ENCODE measurements at regions not wholly inside any gene's neighbourhood (a gene's known extent, or its start where the extent isn't known, plus 50 kb on each side); places are given as distances from the start of the nearest gene placed in this dataset.

DNA sequence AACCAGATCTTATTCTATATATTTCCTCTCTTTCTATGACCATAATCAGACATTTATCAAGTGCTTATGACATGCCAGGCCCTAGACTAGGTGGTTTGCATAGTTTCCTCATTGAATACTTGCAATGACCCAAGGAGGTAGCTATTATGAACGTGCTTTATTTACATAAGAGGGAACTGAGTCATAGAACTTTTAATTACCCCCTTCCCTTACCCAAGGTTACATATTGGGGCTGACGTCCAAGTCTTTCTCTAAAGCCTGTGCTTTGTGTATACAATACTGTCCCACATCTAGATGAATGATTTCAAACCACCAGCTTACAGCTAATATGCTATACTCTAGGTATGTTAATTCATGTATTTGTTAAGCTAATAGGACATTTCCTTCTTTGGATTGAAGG is 91.9 kb upstream of the NPY start:
- Histone ChIP-seq H3K9me3 (ENCODE audit: control insufficient read depth in 2 of 3, low read length in 3 of 3) (no peaks in the 10 kb centered on the region), H3K4me3 (ENCODE audit: low read length) (no peak overlapping the region), H3K4me1 (ENCODE audit: control insufficient read depth in 2 of 2, insufficient read depth in 2 of 2, low read length in 2 of 2) (no peaks in the 10 kb centered on the region), H3K36me3 (ENCODE audit: control insufficient read depth in 2 of 3, insufficient read depth in 3 of 3, low read length in 3 of 3) (no peaks in the 10 kb centered on the region), H3K27ac (ENCODE audit: low read depth, low read length) (no peak overlapping the region), H3K27me3 (ENCODE audit: control insufficient read depth in 2 of 2, insufficient read depth in 2 of 2, low read length in 2 of 2) (no peaks in the 10 kb centered on the region)
- intact Hi-C loops (cut with micrococcal nuclease), result no loop called here
- ATAC-seq (no peak), DNase-seq (no peak)
- Mint-ChIP-seq H3K4me3 (no peak overlapping the region), H3K36me3 (peaks cover 0 to 4% (median 0%) of the 10 kb centered on the region in 5 donors), H3K27ac (no peak overlapping the region), H3K27me3 (peaks cover 9 to 27% (median 20%) of the 10 kb centered on the region in 5 donors), H3K9me3 (peaks cover 0 to 7% (median 2%) of the 10 kb centered on the region in 11 donors), H3K4me1 (no peaks in the 10 kb centered on the region)
- POLR2A ChIA-PET, result no interaction called here
- CTCF ChIA-PET, result no interaction called here

DNA sequence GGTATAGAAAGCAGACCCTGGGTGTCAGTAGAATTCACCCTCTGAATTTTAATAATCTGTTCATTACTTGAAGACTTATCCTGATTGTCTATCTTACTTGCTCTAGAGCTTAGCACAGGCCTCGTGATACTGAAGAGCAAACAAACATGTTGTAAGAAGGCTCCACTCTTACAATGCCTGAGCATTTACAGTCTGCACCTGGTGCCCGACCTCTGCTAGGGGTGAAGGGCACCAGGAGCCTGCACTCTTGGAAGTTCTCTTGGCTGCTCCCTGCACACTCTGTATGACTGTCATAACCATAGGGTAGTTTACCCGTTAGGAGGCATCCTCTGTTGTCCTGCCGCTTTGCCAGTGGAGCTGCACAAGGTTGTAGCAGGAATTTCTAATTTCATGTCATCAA is 91.3 kb upstream of the NPY start:
- Histone ChIP-seq H3K4me1 (ENCODE audit: control insufficient read depth in 2 of 2, insufficient read depth in 2 of 2, low read length in 2 of 2) (no peaks in the 10 kb centered on the region), H3K27me3 (ENCODE audit: control insufficient read depth in 2 of 2, insufficient read depth in 2 of 2, low read length in 2 of 2) (no peaks in the 10 kb centered on the region), H3K27ac (ENCODE audit: low read depth, low read length) (no peak overlapping the region), H3K36me3 (ENCODE audit: control insufficient read depth in 2 of 3, insufficient read depth in 3 of 3, low read length in 3 of 3) (no peaks in the 10 kb centered on the region), H3K9me3 (ENCODE audit: control insufficient read depth in 2 of 3, low read length in 3 of 3) (no peaks in the 10 kb centered on the region), H3K4me3 (ENCODE audit: low read length) (no peak overlapping the region)
- H3K27ac Mint-ChIP-seq, result no peak overlapping the region
- peaks cover 0 to 4% (median 0%) of the 10 kb centered on the region in 5 donors for H3K36me3 Mint-ChIP-seq
- ChIA-PET POLR2A (no interaction called here), CTCF (interaction anchor here (0.8 kb wide), 1 partner anchor 898 kb away, joined by 3 read pairs; no protein-coding TSS in a partner anchor)
- intact Hi-C loops (cut with micrococcal nuclease), result no loop called here
- H3K9me3 Mint-ChIP-seq, result peaks cover 0 to 4% (median 0%) of the 10 kb centered on the region in 11 donors
- no peak overlapping the region for H3K4me3 Mint-ChIP-seq
- ATAC-seq, result no peak
- DNase-seq, result no peak
- H3K4me1 Mint-ChIP-seq, result no peaks in the 10 kb centered on the region
- peaks cover 4 to 26% (median 14%) of the 10 kb centered on the region in 5 donors for H3K27me3 Mint-ChIP-seq

DNA sequence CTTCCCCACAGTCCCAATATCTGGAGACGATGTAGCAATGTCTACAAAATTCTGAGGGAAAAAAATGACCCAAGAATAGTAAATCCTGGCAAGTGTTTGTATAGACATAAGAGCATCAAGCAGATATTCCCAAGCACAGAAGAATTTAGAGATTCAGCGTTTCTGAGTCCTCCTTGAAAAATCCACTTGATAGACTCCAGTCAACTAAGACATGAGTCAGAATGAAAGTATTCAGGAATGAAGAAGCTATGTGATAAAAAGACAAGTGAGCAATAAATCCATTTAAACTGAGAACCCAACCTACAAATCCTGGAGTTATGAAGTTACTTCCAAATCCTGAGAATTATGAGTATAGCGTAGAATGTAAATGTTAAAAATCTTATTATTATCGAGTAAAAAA is 86.1 kb upstream of the NPY start:
- no peaks in the 10 kb centered on the region for H3K36me3 ChIP-seq (ENCODE audit: control insufficient read depth in 2 of 3, insufficient read depth in 3 of 3, low read length in 3 of 3)
- Mint-ChIP-seq H3K4me3 (no peak overlapping the region), H3K4me1 (peaks cover 4 to 29% (median 20%) of the 10 kb centered on the region in 7 donors), H3K27me3 (no peaks in the 10 kb centered on the region), H3K27ac (no peak overlapping the region), H3K36me3 (peaks cover 0 to 4% (median 0%) of the 10 kb centered on the region in 5 donors), H3K9me3 (peaks cover 0 to 4% (median 0%) of the 10 kb centered on the region in 11 donors)
- H3K27me3 ChIP-seq (ENCODE audit: control insufficient read depth in 2 of 2, insufficient read depth in 2 of 2, low read length in 2 of 2), result no peaks in the 10 kb centered on the region
- no peaks in the 10 kb centered on the region for H3K9me3 ChIP-seq (ENCODE audit: control insufficient read depth in 2 of 3, low read length in 3 of 3)
- no peak for ATAC-seq
- no peak overlapping the region for H3K27ac ChIP-seq (ENCODE audit: low read depth, low read length)
- DNase-seq, result no peak
- no peak overlapping the region for H3K4me3 ChIP-seq (ENCODE audit: low read length)
- POLR2A ChIA-PET, result no interaction called here
- CTCF ChIA-PET, result no interaction called here
- intact Hi-C loops (cut with micrococcal nuclease), result no loop called here
- peaks cover 8 to 10% of the 10 kb centered on the region in 2 donors for H3K4me1 ChIP-seq (ENCODE audit: control insufficient read depth in 2 of 2, insufficient read depth in 2 of 2, low read length in 2 of 2)

DNA sequence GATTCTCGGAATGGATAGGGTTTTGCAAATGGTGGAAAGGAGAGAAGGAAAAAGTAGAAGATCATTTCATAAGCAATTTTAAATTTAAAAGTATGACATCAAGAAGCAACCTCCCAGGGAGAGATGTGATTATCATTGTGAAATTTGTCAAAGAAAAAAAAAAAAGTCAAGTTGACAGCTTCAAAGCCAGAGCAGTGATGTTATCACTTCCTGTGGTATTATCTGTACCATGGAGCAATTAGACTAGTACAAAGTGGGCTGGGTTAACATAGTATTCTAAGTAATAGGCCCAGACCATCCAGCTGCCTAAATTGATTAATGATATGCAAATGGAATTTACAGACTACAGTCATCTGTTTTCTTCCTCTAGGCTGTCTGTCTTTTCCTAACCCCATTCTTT is 84.0 kb upstream of the NPY start:
- CTCF ChIA-PET, result no interaction called here
- intact Hi-C loops (cut with micrococcal nuclease), result no loop called here
- Mint-ChIP-seq H3K9me3 (no peaks in the 10 kb centered on the region), H3K27me3 (peaks cover 0 to 4% (median 0%) of the 10 kb centered on the region in 5 donors), H3K36me3 (peaks cover 0 to 3% (median 0%) of the 10 kb centered on the region in 5 donors), H3K4me3 (peak overlapping the region in 4 of 10 donors; percentile 1 to 25 (median 10)), H3K4me1 (peaks cover 4 to 34% (median 25%) of the 10 kb centered on the region in 7 donors), H3K27ac (peak overlapping the region in 2 of 9 donors; percentile 5 to 9)
- Histone ChIP-seq H3K36me3 (ENCODE audit: control insufficient read depth in 2 of 3, insufficient read depth in 3 of 3, low read length in 3 of 3) (no peaks in the 10 kb centered on the region), H3K4me3 (ENCODE audit: low read length) (no peak overlapping the region), H3K27me3 (ENCODE audit: control insufficient read depth in 2 of 2, insufficient read depth in 2 of 2, low read length in 2 of 2) (no peaks in the 10 kb centered on the region), H3K4me1 (ENCODE audit: control insufficient read depth in 2 of 2, insufficient read depth in 2 of 2, low read length in 2 of 2) (peaks cover 8 to 10% of the 10 kb centered on the region in 2 donors), H3K27ac (ENCODE audit: low read depth, low read length) (no peak overlapping the region), H3K9me3 (ENCODE audit: control insufficient read depth in 2 of 3, low read length in 3 of 3) (no peaks in the 10 kb centered on the region)
- peak; percentile 92 for ATAC-seq
- POLR2A ChIA-PET, result no interaction called here
- peak in 7 of 9 donors; percentile 16 to 56 (median 43) for DNase-seq

DNA sequence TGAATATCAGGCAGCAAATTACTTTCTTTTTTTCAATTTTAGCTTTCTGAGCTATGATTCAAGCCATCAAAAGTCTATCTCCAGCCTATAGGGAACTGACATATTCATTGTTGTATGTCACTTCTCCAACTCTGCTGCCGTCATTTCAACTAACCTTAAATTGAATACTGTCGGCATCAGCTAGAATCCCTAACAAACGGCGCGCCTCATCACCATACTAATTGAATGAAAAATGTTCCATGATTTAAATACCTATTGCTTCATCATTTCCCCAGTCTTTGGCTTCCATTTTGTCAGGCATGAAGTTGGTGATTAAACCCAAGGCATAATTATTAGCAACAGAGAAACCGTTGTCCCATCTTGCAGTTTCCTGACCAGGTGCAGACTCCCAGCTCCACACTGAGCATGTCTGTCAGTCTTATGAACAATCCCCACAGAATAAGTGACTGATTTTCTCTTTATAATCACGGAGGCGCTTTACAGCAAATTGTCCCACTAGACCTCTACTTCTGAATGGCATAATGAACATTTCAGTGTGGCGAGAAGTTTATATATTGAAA is 83.5 kb upstream of the NPY start:
- H3K4me1 Mint-ChIP-seq, result peaks cover 4 to 34% (median 25%) of the 10 kb centered on the region in 7 donors
- peaks cover 8 to 10% of the 10 kb centered on the region in 2 donors for H3K4me1 ChIP-seq (ENCODE audit: control insufficient read depth in 2 of 2, insufficient read depth in 2 of 2, low read length in 2 of 2)
- ChIA-PET POLR2A (no interaction called here), CTCF (no interaction called here)
- no peak overlapping the region for H3K27ac ChIP-seq (ENCODE audit: low read depth, low read length)
- peak overlapping the region in 2 of 9 donors; percentile 9 to 32 for H3K27ac Mint-ChIP-seq
- peak overlapping the region in 1 of 10 donors; percentile 14 for H3K4me3 Mint-ChIP-seq
- H3K27me3 Mint-ChIP-seq, result peaks cover 0 to 4% (median 0%) of the 10 kb centered on the region in 5 donors
- intact Hi-C loops (cut with micrococcal nuclease), result no loop called here
- H3K36me3 Mint-ChIP-seq, result no peaks in the 10 kb centered on the region
- H3K36me3 ChIP-seq (ENCODE audit: control insufficient read depth in 2 of 3, insufficient read depth in 3 of 3, low read length in 3 of 3), result no peaks in the 10 kb centered on the region
- H3K4me3 ChIP-seq (ENCODE audit: low read length), result no peak overlapping the region
- DNase-seq (no peak), ATAC-seq (no peak)
- no peaks in the 10 kb centered on the region for H3K9me3 Mint-ChIP-seq
- no peaks in the 10 kb centered on the region for H3K27me3 ChIP-seq (ENCODE audit: control insufficient read depth in 2 of 2, insufficient read depth in 2 of 2, low read length in 2 of 2)
- H3K9me3 ChIP-seq (ENCODE audit: control insufficient read depth in 2 of 3, low read length in 3 of 3), result no peaks in the 10 kb centered on the region

DNA sequence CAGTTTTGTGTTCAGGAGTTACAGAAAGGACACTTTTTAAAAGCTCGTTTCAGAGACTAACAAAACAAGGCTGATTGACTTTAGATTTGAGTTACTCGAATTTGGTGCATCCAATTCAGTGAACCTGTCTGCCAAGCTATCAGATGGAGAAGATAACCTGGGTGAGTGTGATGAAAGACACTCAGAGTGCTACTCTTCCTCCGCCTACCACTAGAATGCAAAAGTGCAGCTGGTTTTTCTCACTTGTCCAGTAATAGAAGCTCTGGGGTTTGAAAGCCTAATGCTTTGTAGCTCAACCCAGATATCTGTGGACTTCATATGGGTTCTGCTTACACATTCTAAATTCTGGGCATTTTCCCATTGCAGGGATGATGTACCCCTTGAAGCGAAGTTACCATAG is 82.8 kb upstream of the NPY start:
- CTCF ChIA-PET, result no interaction called here
- Histone ChIP-seq H3K9me3 (ENCODE audit: control insufficient read depth in 2 of 3, low read length in 3 of 3) (no peaks in the 10 kb centered on the region), H3K36me3 (ENCODE audit: control insufficient read depth in 2 of 3, insufficient read depth in 3 of 3, low read length in 3 of 3) (no peaks in the 10 kb centered on the region), H3K4me1 (ENCODE audit: control insufficient read depth in 2 of 2, insufficient read depth in 2 of 2, low read length in 2 of 2) (peaks cover 8 to 10% of the 10 kb centered on the region in 2 donors), H3K4me3 (ENCODE audit: low read length) (no peak overlapping the region), H3K27me3 (ENCODE audit: control insufficient read depth in 2 of 2, insufficient read depth in 2 of 2, low read length in 2 of 2) (no peaks in the 10 kb centered on the region), H3K27ac (ENCODE audit: low read depth, low read length) (no peak overlapping the region)
- no peaks in the 10 kb centered on the region for H3K9me3 Mint-ChIP-seq
- POLR2A ChIA-PET, result no interaction called here
- no peak for ATAC-seq
- H3K4me1 Mint-ChIP-seq, result peaks cover 4 to 34% (median 25%) of the 10 kb centered on the region in 7 donors
- no peak overlapping the region for H3K4me3 Mint-ChIP-seq
- peaks cover 0 to 4% (median 0%) of the 10 kb centered on the region in 5 donors for H3K27me3 Mint-ChIP-seq
- intact Hi-C loops (cut with micrococcal nuclease), result no loop called here
- peak overlapping the region in 1 of 9 donors; percentile 9 for H3K27ac Mint-ChIP-seq
- H3K36me3 Mint-ChIP-seq, result no peaks in the 10 kb centered on the region
- DNase-seq, result no peak

DNA sequence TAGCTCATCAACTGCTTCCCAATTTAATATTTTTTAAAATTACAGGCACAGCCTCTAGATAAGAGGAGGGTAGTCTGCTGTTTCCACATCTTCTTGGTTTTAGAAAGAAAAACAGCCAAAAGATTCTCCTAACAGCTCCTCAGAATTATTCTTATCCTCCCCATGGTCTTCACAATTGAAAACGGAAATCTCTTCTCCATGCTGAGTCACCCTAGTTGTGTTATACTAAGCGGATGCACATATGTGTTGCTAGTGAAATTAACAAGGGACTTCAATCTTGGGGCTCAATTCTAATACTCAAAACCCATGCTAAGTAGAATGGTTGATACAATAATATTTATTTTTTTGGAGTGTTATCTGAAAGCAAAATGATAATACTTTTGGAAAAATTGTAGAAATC is 71.9 kb upstream of the NPY start:
- Histone ChIP-seq H3K27me3 (ENCODE audit: control insufficient read depth in 2 of 2, insufficient read depth in 2 of 2, low read length in 2 of 2) (no peaks in the 10 kb centered on the region), H3K9me3 (ENCODE audit: control insufficient read depth in 2 of 3, low read length in 3 of 3) (no peaks in the 10 kb centered on the region), H3K4me3 (ENCODE audit: low read length) (no peak overlapping the region), H3K36me3 (ENCODE audit: control insufficient read depth in 2 of 3, insufficient read depth in 3 of 3, low read length in 3 of 3) (no peaks in the 10 kb centered on the region), H3K4me1 (ENCODE audit: control insufficient read depth in 2 of 2, insufficient read depth in 2 of 2, low read length in 2 of 2) (no peaks in the 10 kb centered on the region), H3K27ac (ENCODE audit: low read depth, low read length) (no peak overlapping the region)
- Mint-ChIP-seq H3K36me3 (no peaks in the 10 kb centered on the region), H3K4me3 (no peak overlapping the region), H3K27me3 (peaks cover 0 to 3% (median 0%) of the 10 kb centered on the region in 5 donors), H3K4me1 (no peaks in the 10 kb centered on the region), H3K9me3 (no peaks in the 10 kb centered on the region), H3K27ac (no peak overlapping the region)
- POLR2A ChIA-PET, result no interaction called here
- CTCF ChIA-PET, result no interaction called here
- intact Hi-C loops (cut with micrococcal nuclease), result no loop called here
- no peak for ATAC-seq
- DNase-seq, result no peak

All from naive thymus-derived CD4-positive, alpha-beta T cell (primary cell).